Adrenal gland (tissue), 9 donors: ENCODE measurements at regions not wholly inside any gene's neighbourhood (a gene's known extent, or its start where the extent isn't known, plus 50 kb on each side); places are given as distances from the start of the nearest gene placed in this dataset.

Experiments
- DNase-seq, 7 donors: peaks; one replicate each; pipeline ENCODE4 v3.0.0-alpha.2; 2019 to 2020
- H3K27ac ChIP-seq, 5 donors: fragments of 200-600 bp; sonication (generic) in 4 of 5; 1 replicate in 3 of 5; 2 replicates in 2 of 5; pipeline versions ENCODE4 v1.5.1 to v1.8.0; 2016 to 2020; ENCODE audit warnings: mild to moderate bottlenecking in 1 of 5
- H3K27me3 ChIP-seq: fragments of 200-600 bp; 2 replicates; pipeline ENCODE4 v1.8.0; 2021
- H3K36me3 ChIP-seq, 2 donors: fragments of 200-600 bp; replicated peaks in 1 of 2; 1 replicate in 1 of 2; 2 replicates in 1 of 2; pipeline versions ENCODE4 v1.5.1 to v1.8.0; 2018 to 2022
- H3K4me1 ChIP-seq, 2 donors: fragments of 200-600 bp; replicated peaks in 1 of 2; 1 replicate in 1 of 2; 2 replicates in 1 of 2; pipeline versions ENCODE4 v1.5.1 to v1.8.0; 2018 to 2021
- H3K4me3 ChIP-seq, 4 donors: fragments of 200-600 bp; sonication (generic) in 3 of 4; one replicate each; pipeline ENCODE4 v1.5.1; 2016 to 2018
- H3K9me3 ChIP-seq, 3 donors: fragments of 200-600 bp; sonication (generic) in 1 of 3; replicated peaks in 1 of 3; 1 replicate in 2 of 3; 2 replicates in 1 of 3; pipeline versions ENCODE4 v1.5.1 to v1.8.0; 2016 to 2021
- CTCF ChIP-seq, 6 experiments: fragments of 450-650 bp in 4 of 6; fragments of 200-600 bp in 2 of 6; sonication (generic) in 1 of 6; IDR thresholded peaks; 1 replicate in 5 of 6; 2 replicates in 1 of 6; pipeline versions ENCODE4 v1.5.1 to v1.8.0; 2016 to 2021; ENCODE audit warnings: antibody characterized with exemption in 6 of 6, mild to moderate bottlenecking in 2 of 6, moderate library complexity in 1 of 6
- POLR2A ChIP-seq, 2 donors: fragments of 450-650 bp; IDR thresholded peaks; one replicate each; pipeline ENCODE4 v1.6.1; 2017; ENCODE audit warnings: antibody characterized with exemption in 2 of 2, mild to moderate bottlenecking in 2 of 2, moderate library complexity in 1 of 2
- WGBS, 4 donors: extraction: QIAGEN DNeasy Blood & Tissue Kit in 2 of 4; methylation state at CpG; one replicate each; pipeline versions ENCODE4 v1.1.5 to v1.1.7; 2013 to 2017; 5-methylcytosine and 5-hydroxymethylcytosine counted together
- intact Hi-C, 2 donors: fragments of 100-400 bp; cut with DNase I; formaldehyde crosslinking; loops; one replicate each; pipeline versions ENCODE4 v1.14.1 to v1.15.0; 2022 to 2023
- donor health status: healthy with polysubstance abuse.
- donor health status: Bipolar disorder and iron deficiency.
- donor health status: DM: yes; HTN: yes; CAD: no.
- donor health status: DM: no; HTN: no; CAD: no.
- donor health status: DM: no; HTN: no; CAD: no.

- Histone ChIP-seq H3K27ac (no peak overlapping the region), H3K4me3 (no peak overlapping the region), H3K36me3 (no peaks in the 10 kb centered on the region), H3K27me3 (no peaks in the 10 kb centered on the region), H3K4me1 (no peaks in the 10 kb centered on the region), H3K9me3 (no peaks in the 10 kb centered on the region)
- WGBS, 4 donors: 80 to 91% (median 88%) methylated on average over 7 to 10 of the region's 10 CpGs
- no peak for DNase-seq
- no peak for TF ChIP-seq POLR2A (IDR thresholded peaks at IDR 0.05)
- intact Hi-C loops: no loop called here
Measured at GRCh38 chr2:128835342-128835855, 516.7 kb upstream of the HS6ST1 start.

- TF ChIP-seq POLR2A (IDR thresholded peaks at IDR 0.05): no peak
- no peak for TF ChIP-seq CTCF (IDR thresholded peaks at IDR 0.05)
- intact Hi-C loops: no loop called here
- H3K4me1 ChIP-seq: no peaks in the 10 kb centered on the region
- no peak overlapping the region for H3K4me3 ChIP-seq
- no peaks in the 10 kb centered on the region for H3K36me3 ChIP-seq
- DNase-seq: no peak
- no peaks in the 10 kb centered on the region for H3K9me3 ChIP-seq
- no peak overlapping the region for H3K27ac ChIP-seq
- H3K27me3 ChIP-seq: no peaks in the 10 kb centered on the region
- 86 to 100% (median 92%) methylated on average over 5 to 6 of the region's 6 CpGs for WGBS, 4 donors
Measured at GRCh38 chr2:128835974-128836373, 517.3 kb upstream of the HS6ST1 start.

GRCh38 chr2:128836559-128837100, 518.0 kb upstream of the HS6ST1 start:
- no peaks in the 10 kb centered on the region for H3K9me3 ChIP-seq
- 84 to 97% (median 87%) methylated on average over 4 to 5 of the region's 5 CpGs for WGBS, 4 donors
- H3K27ac ChIP-seq: no peak overlapping the region
- no peak overlapping the region for H3K4me3 ChIP-seq
- no peaks in the 10 kb centered on the region for H3K4me1 ChIP-seq
- DNase-seq: no peak
- intact Hi-C loops: no loop called here
- TF ChIP-seq CTCF (IDR thresholded peaks at IDR 0.05) (no peak), POLR2A (IDR thresholded peaks at IDR 0.05) (no peak)
- H3K36me3 ChIP-seq: no peaks in the 10 kb centered on the region
- H3K27me3 ChIP-seq: no peaks in the 10 kb centered on the region

- no peak for DNase-seq
- H3K27ac ChIP-seq: no peak overlapping the region
- H3K4me1 ChIP-seq: no peaks in the 10 kb centered on the region
- WGBS, 4 donors: 83 to 90% (median 85%) methylated on average over 5 of the region's 5 CpGs
- no peaks in the 10 kb centered on the region for H3K9me3 ChIP-seq
- H3K4me3 ChIP-seq: no peak overlapping the region
- intact Hi-C loops: no loop called here
- no peaks in the 10 kb centered on the region for H3K27me3 ChIP-seq
- no peaks in the 10 kb centered on the region for H3K36me3 ChIP-seq
- TF ChIP-seq POLR2A (IDR thresholded peaks at IDR 0.05): no peak
- no peak for TF ChIP-seq CTCF (IDR thresholded peaks at IDR 0.05)
Measured at GRCh38 chr2:128838244-128838643, 519.6 kb upstream of the HS6ST1 start.

- TF ChIP-seq POLR2A (IDR thresholded peaks at IDR 0.05) (no peak), CTCF (IDR thresholded peaks at IDR 0.05) (no peak)
- no peaks in the 10 kb centered on the region for H3K27me3 ChIP-seq
- no peaks in the 10 kb centered on the region for H3K36me3 ChIP-seq
- DNase-seq: no peak
- H3K4me3 ChIP-seq: no peak overlapping the region
- WGBS, 4 donors: 37 to 66% (median 57%) methylated on average over 3 of the region's 3 CpGs
- no peaks in the 10 kb centered on the region for H3K4me1 ChIP-seq
- H3K27ac ChIP-seq: no peak overlapping the region
- intact Hi-C loops: no loop called here
- H3K9me3 ChIP-seq: no peaks in the 10 kb centered on the region
Measured at GRCh38 chr2:128841803-128842202, 523.1 kb upstream of the HS6ST1 start.
